Mesenchymal stem cell (in vitro differentiated cells and primary cell): ENCODE measurements at regions not wholly inside any gene's neighbourhood (a gene's known extent, or its start where the extent isn't known, plus 50 kb on each side); places are given as distances from the start of the nearest gene placed in this dataset.

Experiments used
- DNase-seq: peaks from one replicate; pipeline ENCODE4 v3.0.0-alpha.2; 2013
- H2AFZ ChIP-seq: one replicate; pipeline ENCODE4 v1.6.1; 2013; ENCODE audit warnings: low read depth, mild to moderate bottlenecking, control low read depth, inconsistent platforms, low read length, moderate library complexity
- H2AK5ac ChIP-seq: 2 replicates; pipeline ENCODE4 v1.6.1; 2013; ENCODE audit warnings: low read length, moderate library complexity, mild to moderate bottlenecking, inconsistent platforms; ENCODE audit not compliant: severe bottlenecking
- H2BK120ac ChIP-seq: one replicate; pipeline ENCODE4 v1.6.1; 2013; ENCODE audit warnings: low read depth, mild to moderate bottlenecking, inconsistent platforms, low read length, moderate library complexity
- H2BK12ac ChIP-seq, 2 experiments: one replicate each; pipeline ENCODE4 v1.6.1; 2013; ENCODE audit warnings: inconsistent platforms in 2 of 2, low read length in 2 of 2, mild to moderate bottlenecking in 2 of 2, moderate library complexity in 2 of 2, control low read depth in 1 of 2
- H2BK15ac ChIP-seq: one replicate; pipeline ENCODE4 v1.6.1; 2013; ENCODE audit warnings: mild to moderate bottlenecking, low read depth, inconsistent platforms; ENCODE audit not compliant: poor library complexity, severe bottlenecking
- H2BK5ac ChIP-seq: 2 replicates; pipeline ENCODE4 v1.6.1; 2013; ENCODE audit warnings: low read depth, mild to moderate bottlenecking, low read length, control low read depth, inconsistent platforms; ENCODE audit not compliant: poor library complexity, severe bottlenecking
- H3K14ac ChIP-seq, 2 experiments: one replicate each; pipeline ENCODE4 v1.6.1; 2013; ENCODE audit warnings: inconsistent platforms in 2 of 2, low read length in 2 of 2, control low read depth in 1 of 2, mild to moderate bottlenecking in 1 of 2, moderate library complexity in 1 of 2
- H3K18ac ChIP-seq, 2 experiments: one replicate each; pipeline ENCODE4 v1.6.1; 2013; ENCODE audit warnings: inconsistent platforms in 2 of 2, low read length in 2 of 2, control low read depth in 1 of 2, low read depth in 1 of 2, mild to moderate bottlenecking in 1 of 2
- H3K23ac ChIP-seq, 2 experiments: one replicate each; pipeline ENCODE4 v1.6.1; 2013; ENCODE audit warnings: inconsistent platforms in 2 of 2, low read length in 2 of 2, mild to moderate bottlenecking in 2 of 2, moderate library complexity in 2 of 2, control low read depth in 1 of 2
- H3K27ac ChIP-seq: 2 replicates; pipeline ENCODE4 v1.5.1; 2013; ENCODE audit warnings: mild to moderate bottlenecking, moderate library complexity, low read length, control low read depth, inconsistent platforms; ENCODE audit not compliant: poor library complexity, severe bottlenecking
- H3K27me3 ChIP-seq, 2 experiments: 2 replicates each; pipeline versions ENCODE4 v1.6.1 to v1.7.0; 2013; ENCODE audit warnings: low read length in 2 of 2, mild to moderate bottlenecking in 2 of 2, moderate library complexity in 2 of 2, control low read depth in 1 of 2, inconsistent platforms in 1 of 2; ENCODE audit not compliant: control insufficient read depth in 1 of 2, insufficient read depth in 1 of 2
- H3K36me3 ChIP-seq, 2 experiments: 2 replicates each; pipeline versions ENCODE4 v1.6.1 to v1.7.0; 2013; ENCODE audit warnings: low read length in 2 of 2, control low read depth in 1 of 2, inconsistent platforms in 1 of 2, low read depth in 1 of 2, mild to moderate bottlenecking in 1 of 2; ENCODE audit not compliant: insufficient read depth in 2 of 2, control insufficient read depth in 1 of 2
- H3K4ac ChIP-seq, 2 experiments: one replicate each; pipeline ENCODE4 v1.6.1; 2013; ENCODE audit warnings: inconsistent platforms in 2 of 2, low read length in 2 of 2, mild to moderate bottlenecking in 2 of 2, moderate library complexity in 2 of 2, control low read depth in 1 of 2, low read depth in 1 of 2
- H3K4me1 ChIP-seq: 2 replicates; pipeline ENCODE4 v1.6.1; 2013; ENCODE audit warnings: low read depth, low read length, control low read depth; ENCODE audit not compliant: control insufficient read depth, insufficient read depth
- H3K4me2 ChIP-seq: 2 replicates; pipeline ENCODE4 v1.6.1; 2013; ENCODE audit warnings: low read length, mild to moderate bottlenecking, inconsistent platforms; ENCODE audit not compliant: poor library complexity, severe bottlenecking
- H3K4me3 ChIP-seq, 2 experiments: 2 replicates each; pipeline versions ENCODE4 v1.5.1 to v1.7.0; 2013; ENCODE audit warnings: low read length in 2 of 2, mild to moderate bottlenecking in 2 of 2, control low read depth in 1 of 2, low read depth in 1 of 2; ENCODE audit not compliant: insufficient read depth in 1 of 2
- H3K79me1 ChIP-seq: replicated peaks from 2 replicates; pipeline ENCODE4 v1.6.1; 2013; ENCODE audit warnings: mild to moderate bottlenecking, control low read depth, low read length, inconsistent platforms; ENCODE audit not compliant: poor library complexity, severe bottlenecking
- H3K9ac ChIP-seq: 2 replicates; pipeline ENCODE4 v1.7.0; 2013; ENCODE audit warnings: mild to moderate bottlenecking, low read length, moderate library complexity
- H3K9me3 ChIP-seq: 2 replicates; pipeline ENCODE4 v1.7.0; 2013; ENCODE audit warnings: mild to moderate bottlenecking, low read length; ENCODE audit not compliant: control insufficient read depth
- H4K8ac ChIP-seq: one replicate; pipeline ENCODE4 v1.6.1; 2013; ENCODE audit warnings: inconsistent platforms, mild to moderate bottlenecking, low read length, moderate library complexity
- H4K91ac ChIP-seq: one replicate; pipeline ENCODE4 v1.6.1; 2013; ENCODE audit warnings: mild to moderate bottlenecking, low read length, inconsistent platforms
- WGBS: methylation state at CpG from one replicate; pipeline ENCODE4 v1.1.7; 2013; ENCODE audit warnings: mixed read lengths; 5-methylcytosine and 5-hydroxymethylcytosine counted together

- Histone ChIP-seq H2BK120ac (peak overlapping the region; percentile 6), H3K14ac (no peak overlapping the region), H3K9me3 (no peaks in the 10 kb centered on the region), H4K8ac (no peak overlapping the region), H3K23ac (no peak overlapping the region), H2BK5ac (no peak overlapping the region), H3K79me1 (no peaks in the 10 kb centered on the region), H2AFZ (no peak overlapping the region), H2AK5ac (no peak overlapping the region), H2BK12ac (no peak overlapping the region), H3K4me2 (no peak overlapping the region), H4K91ac (no peak overlapping the region), H3K18ac (peak overlapping the region in 1 of 2 experiments; percentile 3), H3K4me3 (no peak overlapping the region), H3K9ac (no peak overlapping the region), H3K27me3 (no peaks in the 10 kb centered on the region), H3K27ac (no peak overlapping the region), H3K4me1 (peaks cover 2% of the 10 kb centered on the region), H2BK15ac (no peak overlapping the region), H3K4ac (no peak overlapping the region), H3K36me3 (no peaks in the 10 kb centered on the region)
- WGBS: 87% methylated on average over 6 of the region's 6 CpGs
- DNase-seq: no peak
Measured at GRCh38 chr3:148026009-148026588, 616.9 kb downstream of the ZIC1 start.

GRCh38 chr3:148030975-148031374, 621.8 kb downstream of the ZIC1 start:
- Histone ChIP-seq H2BK12ac (no peak overlapping the region), H3K23ac (no peak overlapping the region), H3K18ac (no peak overlapping the region), H2BK15ac (no peak overlapping the region), H3K36me3 (no peaks in the 10 kb centered on the region), H3K9ac (no peak overlapping the region), H3K27me3 (no peaks in the 10 kb centered on the region), H3K4me1 (no peaks in the 10 kb centered on the region), H3K4me3 (no peak overlapping the region), H3K27ac (no peak overlapping the region), H3K9me3 (no peaks in the 10 kb centered on the region), H2AK5ac (no peak overlapping the region), H4K91ac (no peak overlapping the region), H4K8ac (no peak overlapping the region), H3K4ac (no peak overlapping the region), H3K79me1 (no peaks in the 10 kb centered on the region), H2BK120ac (no peak overlapping the region), H2BK5ac (no peak overlapping the region), H2AFZ (no peak overlapping the region), H3K14ac (no peak overlapping the region), H3K4me2 (no peak overlapping the region)
- DNase-seq: no peak
- WGBS: 86% methylated on average over 2 of the region's 2 CpGs

GRCh38 chr3:148034353-148034752, 625.2 kb downstream of the ZIC1 start:
- Histone ChIP-seq H2AK5ac (no peak overlapping the region), H2AFZ (no peak overlapping the region), H3K4me3 (no peak overlapping the region), H4K8ac (no peak overlapping the region), H3K4me2 (no peak overlapping the region), H2BK12ac (no peak overlapping the region), H2BK15ac (no peak overlapping the region), H2BK120ac (no peak overlapping the region), H4K91ac (no peak overlapping the region), H3K9me3 (no peaks in the 10 kb centered on the region), H3K14ac (no peak overlapping the region), H3K79me1 (no peaks in the 10 kb centered on the region), H3K27ac (no peak overlapping the region), H3K9ac (no peak overlapping the region), H3K4me1 (no peaks in the 10 kb centered on the region), H3K23ac (no peak overlapping the region), H3K4ac (no peak overlapping the region), H3K36me3 (no peaks in the 10 kb centered on the region), H3K18ac (no peak overlapping the region), H2BK5ac (no peak overlapping the region), H3K27me3 (no peaks in the 10 kb centered on the region)
- no peak for DNase-seq
- WGBS: 83% methylated on average over 3 of the region's 3 CpGs

- Histone ChIP-seq H3K4ac (no peak overlapping the region), H2BK15ac (no peak overlapping the region), H4K91ac (no peak overlapping the region), H2AK5ac (no peak overlapping the region), H3K27ac (no peak overlapping the region), H3K23ac (no peak overlapping the region), H3K27me3 (no peaks in the 10 kb centered on the region), H3K4me1 (no peaks in the 10 kb centered on the region), H3K4me3 (no peak overlapping the region), H3K9me3 (no peaks in the 10 kb centered on the region), H2AFZ (no peak overlapping the region), H3K79me1 (no peaks in the 10 kb centered on the region), H3K9ac (no peak overlapping the region), H3K18ac (no peak overlapping the region), H3K14ac (no peak overlapping the region), H2BK5ac (no peak overlapping the region), H3K4me2 (no peak overlapping the region), H3K36me3 (no peaks in the 10 kb centered on the region), H2BK12ac (peak overlapping the region in 1 of 2 experiments; percentile 71), H2BK120ac (no peak overlapping the region), H4K8ac (no peak overlapping the region)
- DNase-seq: peak; percentile 63
- WGBS: 69% methylated on average over 4 of the region's 5 CpGs
Measured at GRCh38 chr3:148036331-148036876, 627.2 kb downstream of the ZIC1 start.
